CD14-positive monocyte (primary cell): ENCODE measurements at regions not wholly inside any gene's neighbourhood (a gene's known extent, or its start where the extent isn't known, plus 50 kb on each side); places are given as distances from the start of the nearest gene placed in this dataset.

ENCODE experiments used
- DNase-seq, 3 donors: peaks; one replicate each; pipeline ENCODE4 v3.0.0-alpha.2; 2011 to 2022
- H2AFZ ChIP-seq: 2 replicates; pipeline ENCODE4 v1.6.0; 2012; ENCODE audit warnings: mild to moderate bottlenecking, low read depth, low read length, inconsistent platforms; ENCODE audit not compliant: insufficient read depth, poor library complexity, severe bottlenecking
- H3K27ac ChIP-seq, 2 donors: 1 replicate in 1 of 2; 2 replicates in 1 of 2; pipeline ENCODE4 v1.5.1; 2012 to 2013; ENCODE audit warnings: low read length in 2 of 2, control low read depth in 1 of 2, inconsistent platforms in 1 of 2, low read depth in 1 of 2, mild to moderate bottlenecking in 1 of 2
- H3K27me3 ChIP-seq, 2 donors: one replicate each; pipeline versions ENCODE4 v1.6.0 to v1.6.1; 2011 to 2013; ENCODE audit warnings: low read length in 2 of 2; ENCODE audit not compliant: control insufficient read depth in 2 of 2, insufficient read depth in 2 of 2
- H3K36me3 ChIP-seq, 2 donors: replicated peaks in 1 of 2; 1 replicate in 1 of 2; 2 replicates in 1 of 2; pipeline versions ENCODE4 v1.5.1 to v1.6.1; 2012 to 2013; ENCODE audit warnings: low read length in 2 of 2, control low read depth in 1 of 2, inconsistent platforms in 1 of 2, mild to moderate bottlenecking in 1 of 2; ENCODE audit not compliant: insufficient read depth in 2 of 2, control insufficient read depth in 1 of 2
- H3K4me1 ChIP-seq, 2 donors: 1 replicate in 1 of 2; 2 replicates in 1 of 2; pipeline versions ENCODE4 v1.5.1 to v1.6.1; 2012 to 2013; ENCODE audit warnings: low read length in 2 of 2, control low read depth in 1 of 2, inconsistent platforms in 1 of 2, mild to moderate bottlenecking in 1 of 2, moderate library complexity in 1 of 2; ENCODE audit not compliant: insufficient read depth in 2 of 2, control insufficient read depth in 1 of 2
- H3K4me2 ChIP-seq: replicated peaks from 2 replicates; pipeline ENCODE3; 2012; ENCODE audit warnings: low read length, moderate library complexity, mild to moderate bottlenecking; ENCODE audit not compliant: poor library complexity, severe bottlenecking; ENCODE audit errors: extremely low read depth
- H3K4me3 ChIP-seq, 3 experiments: fragments of 200-600 bp in 1 of 3; sonication (generic) in 1 of 3; replicated peaks in 1 of 3; 1 replicate in 2 of 3; 2 replicates in 1 of 3; pipeline ENCODE4 v1.5.1; 2011 to 2013; ENCODE audit warnings: low read length in 3 of 3, mild to moderate bottlenecking in 3 of 3, control low read depth in 2 of 3, low read depth in 2 of 3, inconsistent platforms in 1 of 3, moderate library complexity in 1 of 3
- H3K79me2 ChIP-seq: 2 replicates; pipeline ENCODE4 v1.6.0; 2012; ENCODE audit warnings: mild to moderate bottlenecking, control low read depth, inconsistent platforms, low read length, moderate library complexity; ENCODE audit not compliant: insufficient read depth
- H3K9ac ChIP-seq: 2 replicates; pipeline ENCODE4 v1.6.0; 2017; ENCODE audit warnings: low read length, mild to moderate bottlenecking; ENCODE audit not compliant: insufficient read depth, poor library complexity, severe bottlenecking
- H3K9me3 ChIP-seq, 2 donors: replicated peaks in 1 of 2; 1 replicate in 1 of 2; 2 replicates in 1 of 2; pipeline versions ENCODE4 v1.5.1 to v1.6.1; 2012 to 2013; ENCODE audit warnings: low read length in 2 of 2, control low read depth in 1 of 2; ENCODE audit not compliant: control insufficient read depth in 1 of 2, insufficient read depth in 1 of 2
- H4K20me1 ChIP-seq: 2 replicates; pipeline ENCODE4 v1.6.0; 2012; ENCODE audit warnings: mild to moderate bottlenecking, low read length, control low read depth, moderate library complexity; ENCODE audit not compliant: insufficient read depth
- H3K27ac Mint-ChIP-seq, 7 donors: one replicate each; pipeline ENCODE4 v1.8.0; 2020; ENCODE audit warnings: mild to moderate bottlenecking in 7 of 7, mixed read lengths in 7 of 7, moderate library complexity in 6 of 7, inconsistent platforms in 2 of 7
- H3K27me3 Mint-ChIP-seq, 3 donors: one replicate each; pipeline ENCODE4 v1.8.0; 2021 to 2022; ENCODE audit warnings: low read depth in 3 of 3, mild to moderate bottlenecking in 3 of 3, mixed read lengths in 3 of 3, moderate library complexity in 3 of 3, inconsistent platforms in 1 of 3
- H3K36me3 Mint-ChIP-seq, 2 donors: one replicate each; pipeline ENCODE4 v1.8.0; 2020; ENCODE audit warnings: mixed read lengths in 2 of 2, inconsistent platforms in 1 of 2, mild to moderate bottlenecking in 1 of 2
- H3K4me1 Mint-ChIP-seq: one replicate; pipeline ENCODE4 v1.8.0; 2020; ENCODE audit warnings: mild to moderate bottlenecking, mixed read lengths
- H3K4me3 Mint-ChIP-seq, 2 donors: one replicate each; pipeline ENCODE4 v1.8.0; 2020; ENCODE audit warnings: mild to moderate bottlenecking in 2 of 2, mixed read lengths in 2 of 2, moderate library complexity in 1 of 2
- H3K9me3 Mint-ChIP-seq, 7 donors: one replicate each; pipeline ENCODE4 v1.8.0; 2020 to 2022; ENCODE audit warnings: mixed read lengths in 7 of 7, mild to moderate bottlenecking in 6 of 7, moderate library complexity in 6 of 7, inconsistent platforms in 2 of 7
- CTCF ChIP-seq: fragments of 200-600 bp; IDR thresholded peaks from one replicate; pipeline ENCODE4 v1.8.0; 2022; ENCODE audit warnings: antibody characterized with exemption, mild to moderate bottlenecking
- whole genome bisulfite sequencing: methylation state at CpG from one replicate; pipeline ENCODE4 v1.1.5; 2013; ENCODE audit warnings: missing lambda C conversion rate; ENCODE audit not compliant: insufficient coverage; 5-methylcytosine and 5-hydroxymethylcytosine counted together
- intact Hi-C, 2 donors: fragments of 100-400 bp; cut with micrococcal nuclease; formaldehyde crosslinking; loops; one replicate each; pipeline versions ENCODE4 v1.15.0 to v1.15.1; 2023

DNA sequence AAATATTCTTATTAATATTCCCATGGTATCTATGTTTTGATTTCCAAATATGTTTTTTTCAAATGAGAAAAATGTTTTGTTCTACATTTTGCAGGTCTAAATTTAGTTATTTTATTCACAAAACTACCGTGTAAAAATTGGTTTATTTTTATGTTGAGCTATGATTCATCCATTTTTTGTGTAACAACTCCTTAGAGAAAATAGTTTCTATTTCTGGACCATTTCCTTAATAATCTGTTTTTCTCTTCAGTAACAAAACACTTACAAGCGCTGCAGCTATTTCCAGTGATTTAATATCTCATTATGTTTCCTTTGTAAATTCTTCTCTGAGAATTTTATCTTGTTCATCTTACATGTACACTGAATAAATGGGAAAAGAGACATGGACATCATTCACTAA is 550.7 kb upstream of the SLITRK5 start:
- intact Hi-C loops = no loop called here
- H3K9me3 Mint-ChIP-seq = peaks cover 0 to 2% (median 0%) of the 10 kb centered on the region in 7 donors
- no CpG with 5 or more reads among the region's 2 CpGs for WGBS

GRCh38 chr13:87122551-87122950 is 548.6 kb upstream of the SLITRK5 start:
- H3K36me3 ChIP-seq = no peaks in the 10 kb centered on the region
- H3K79me2 ChIP-seq = no peaks in the 10 kb centered on the region
- H4K20me1 ChIP-seq = no peaks in the 10 kb centered on the region
- no peak for TF ChIP-seq CTCF
- peaks cover 0 to 3% of the 10 kb centered on the region in 2 donors for H3K9me3 ChIP-seq
- H3K36me3 Mint-ChIP-seq = no peaks in the 10 kb centered on the region
- no peak for DNase-seq
- peaks cover 5% of the 10 kb centered on the region for H3K4me1 Mint-ChIP-seq
- H3K9me3 Mint-ChIP-seq = peaks cover 0 to 6% (median 0%) of the 10 kb centered on the region in 7 donors
- intact Hi-C loops = no loop called here
- H3K27me3 ChIP-seq = no peaks in the 10 kb centered on the region
- no peak overlapping the region for H3K27ac ChIP-seq
- H3K4me3 Mint-ChIP-seq = no peak overlapping the region
- no peak overlapping the region for H3K9ac ChIP-seq
- H3K27me3 Mint-ChIP-seq = no peaks in the 10 kb centered on the region
- no peak overlapping the region for H3K4me2 ChIP-seq
- H3K4me1 ChIP-seq = no peaks in the 10 kb centered on the region
- no peak overlapping the region for H2AFZ ChIP-seq
- H3K4me3 ChIP-seq = no peak overlapping the region
- H3K27ac Mint-ChIP-seq = no peak overlapping the region

More for the DNA sequence above, 550.7 kb upstream of the SLITRK5 start:
- no peak for TF ChIP-seq CTCF
- Mint-ChIP-seq H3K27me3 (no peaks in the 10 kb centered on the region), H3K4me1 (peaks cover 5% of the 10 kb centered on the region), H3K36me3 (no peaks in the 10 kb centered on the region), H3K4me3 (no peak overlapping the region), H3K27ac (no peak overlapping the region)
- Histone ChIP-seq H3K79me2 (no peaks in the 10 kb centered on the region), H3K4me3 (no peak overlapping the region), H4K20me1 (no peaks in the 10 kb centered on the region), H3K4me2 (no peak overlapping the region), H3K9me3 (no peaks in the 10 kb centered on the region), H3K9ac (no peak overlapping the region), H3K27me3 (no peaks in the 10 kb centered on the region), H2AFZ (no peak overlapping the region), H3K36me3 (no peaks in the 10 kb centered on the region), H3K4me1 (no peaks in the 10 kb centered on the region), H3K27ac (no peak overlapping the region)
- DNase-seq = no peak
